ENCODE measurements at regions not wholly inside any gene's neighbourhood (a gene's known extent, or its start where the extent isn't known, plus 50 kb on each side); places are given as distances from the start of the nearest gene placed in this dataset.
"Not testable (repeated sequence)": the region's sequence is repeated elsewhere in the genome, so short reads cannot be mapped to it uniquely, and the experiment has no call there.

DNA sequence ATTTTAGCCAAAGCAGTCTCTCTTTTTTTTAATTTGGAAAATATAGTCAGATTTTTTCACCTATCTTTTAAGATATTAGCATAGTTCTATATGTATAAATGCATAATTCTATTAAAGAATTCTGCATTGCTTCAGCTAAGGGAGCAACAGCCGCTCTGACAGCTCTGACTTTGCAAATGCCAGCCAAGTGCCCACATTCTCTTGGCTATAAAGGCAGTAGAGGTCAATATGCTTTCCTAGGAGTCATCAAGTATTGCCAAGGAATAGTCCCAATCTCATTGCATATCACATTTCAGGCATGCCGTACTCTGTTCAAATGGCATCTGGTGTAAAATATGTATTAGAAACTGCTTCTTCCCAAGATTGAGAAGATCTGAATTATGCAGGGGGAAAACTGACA, 161.4 kb downstream of the RPLP1 start:
- H3K4me1 ChIP-seq = no peaks in the 10 kb centered on the region
- H3K27me3 ChIP-seq (ENCODE audit: low read depth) = no peaks in the 10 kb centered on the region
- H3K36me3 ChIP-seq = no peaks in the 10 kb centered on the region
- no peak overlapping the region for H3K27ac ChIP-seq
- DNase-seq = no peak
- H3K4me3 ChIP-seq = no peak overlapping the region
- H3K9me3 ChIP-seq = no peaks in the 10 kb centered on the region
- TF ChIP-seq, protein P1, sequence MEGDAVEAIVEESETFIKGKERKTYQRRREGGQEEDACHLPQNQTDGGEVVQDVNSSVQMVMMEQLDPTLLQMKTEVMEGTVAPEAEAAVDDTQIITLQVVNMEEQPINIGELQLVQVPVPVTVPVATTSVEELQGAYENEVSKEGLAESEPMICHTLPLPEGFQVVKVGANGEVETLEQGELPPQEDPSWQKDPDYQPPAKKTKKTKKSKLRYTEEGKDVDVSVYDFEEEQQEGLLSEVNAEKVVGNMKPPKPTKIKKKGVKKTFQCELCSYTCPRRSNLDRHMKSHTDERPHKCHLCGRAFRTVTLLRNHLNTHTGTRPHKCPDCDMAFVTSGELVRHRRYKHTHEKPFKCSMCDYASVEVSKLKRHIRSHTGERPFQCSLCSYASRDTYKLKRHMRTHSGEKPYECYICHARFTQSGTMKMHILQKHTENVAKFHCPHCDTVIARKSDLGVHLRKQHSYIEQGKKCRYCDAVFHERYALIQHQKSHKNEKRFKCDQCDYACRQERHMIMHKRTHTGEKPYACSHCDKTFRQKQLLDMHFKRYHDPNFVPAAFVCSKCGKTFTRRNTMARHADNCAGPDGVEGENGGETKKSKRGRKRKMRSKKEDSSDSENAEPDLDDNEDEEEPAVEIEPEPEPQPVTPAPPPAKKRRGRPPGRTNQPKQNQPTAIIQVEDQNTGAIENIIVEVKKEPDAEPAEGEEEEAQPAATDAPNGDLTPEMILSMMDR (IDR thresholded peaks at IDR 0.05) = no peak
- intact Hi-C loops (cut with DNase I) = no loop called here
- no peak for ATAC-seq

DNA sequence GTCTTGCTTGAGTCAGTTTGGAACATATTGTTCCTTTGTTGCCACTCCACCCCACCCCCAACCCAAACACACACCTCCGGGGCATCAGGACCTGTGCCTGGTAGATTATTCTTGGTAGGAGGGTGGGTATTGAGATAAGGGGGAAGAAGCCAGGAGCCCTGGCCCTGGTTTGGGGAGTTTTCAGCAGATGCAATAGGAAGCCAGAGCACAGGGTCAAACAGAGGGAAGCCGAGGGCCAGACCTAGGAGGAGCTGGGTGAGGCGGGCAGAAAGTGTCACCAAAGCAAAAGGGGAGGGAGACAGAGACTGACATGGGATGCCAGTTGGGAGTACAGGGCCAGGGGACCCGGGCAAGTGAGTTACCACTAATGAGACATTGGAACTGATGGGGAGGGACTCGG, 163.1 kb downstream of the RPLP1 start:
- Histone ChIP-seq H3K27ac (no peak overlapping the region), H3K4me1 (no peaks in the 10 kb centered on the region), H3K9me3 (no peaks in the 10 kb centered on the region), H3K4me3 (no peak overlapping the region), H3K36me3 (no peaks in the 10 kb centered on the region), H3K27me3 (ENCODE audit: low read depth) (no peaks in the 10 kb centered on the region)
- ATAC-seq (no peak), DNase-seq (no peak)
- intact Hi-C loops (cut with DNase I) = no loop called here
- TF ChIP-seq, protein P1 (IDR thresholded peaks at IDR 0.05) = no peak

DNA sequence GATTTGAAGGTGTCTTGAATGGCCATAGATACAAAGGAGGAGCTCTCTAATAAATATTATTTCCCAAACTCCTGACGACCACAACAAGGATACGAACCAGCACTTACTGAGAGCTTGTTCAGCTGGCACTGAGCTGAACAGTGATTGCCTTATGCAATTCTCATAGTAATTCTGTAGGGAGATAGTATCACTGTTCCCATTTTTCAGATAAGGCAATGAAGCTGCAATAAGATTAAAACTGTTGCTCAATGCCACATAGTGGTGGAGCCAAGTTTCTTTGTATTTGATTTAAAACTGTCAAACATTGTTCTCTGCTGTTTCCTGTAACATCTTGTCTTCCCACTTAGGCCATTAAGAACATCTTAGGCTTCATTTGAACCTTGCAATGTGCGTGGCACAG, 163.9 kb downstream of the RPLP1 start:
- no peak for DNase-seq
- no peaks in the 10 kb centered on the region for H3K27me3 ChIP-seq (ENCODE audit: low read depth)
- H3K36me3 ChIP-seq = no peaks in the 10 kb centered on the region
- no peak for ATAC-seq
- no peak overlapping the region for H3K27ac ChIP-seq
- H3K4me1 ChIP-seq = no peaks in the 10 kb centered on the region
- TF ChIP-seq, protein P1 (IDR thresholded peaks at IDR 0.05) = no peak
- intact Hi-C loops (cut with DNase I) = no loop called here
- no peak overlapping the region for H3K4me3 ChIP-seq
- no peaks in the 10 kb centered on the region for H3K9me3 ChIP-seq

DNA sequence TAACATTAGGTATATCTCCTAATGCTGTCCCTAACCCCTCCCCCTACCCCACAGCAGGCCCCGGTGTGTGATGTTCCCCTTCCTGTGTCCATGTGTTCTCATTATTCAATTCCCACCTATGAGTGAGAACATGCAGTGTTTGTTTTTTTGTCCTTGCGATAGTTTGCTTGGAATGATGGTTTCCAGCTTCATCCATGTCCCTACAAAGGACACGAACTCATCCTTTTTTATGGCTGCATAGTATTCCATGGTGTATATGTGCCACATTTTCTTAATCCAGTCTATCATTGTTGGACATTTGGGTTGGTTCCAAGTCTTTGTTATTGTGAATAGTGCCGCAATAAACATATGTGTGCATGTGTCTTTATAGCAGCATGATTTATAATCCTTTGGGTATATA, 164.5 kb downstream of the RPLP1 start:
- H3K4me3 ChIP-seq; DNase-seq; H3K36me3 ChIP-seq; H3K9me3 ChIP-seq; intact Hi-C loops (cut with DNase I); H3K27ac ChIP-seq; ATAC-seq; H3K27me3 ChIP-seq (ENCODE audit: low read depth); H3K4me1 ChIP-seq: not testable (repeated sequence)

DNA sequence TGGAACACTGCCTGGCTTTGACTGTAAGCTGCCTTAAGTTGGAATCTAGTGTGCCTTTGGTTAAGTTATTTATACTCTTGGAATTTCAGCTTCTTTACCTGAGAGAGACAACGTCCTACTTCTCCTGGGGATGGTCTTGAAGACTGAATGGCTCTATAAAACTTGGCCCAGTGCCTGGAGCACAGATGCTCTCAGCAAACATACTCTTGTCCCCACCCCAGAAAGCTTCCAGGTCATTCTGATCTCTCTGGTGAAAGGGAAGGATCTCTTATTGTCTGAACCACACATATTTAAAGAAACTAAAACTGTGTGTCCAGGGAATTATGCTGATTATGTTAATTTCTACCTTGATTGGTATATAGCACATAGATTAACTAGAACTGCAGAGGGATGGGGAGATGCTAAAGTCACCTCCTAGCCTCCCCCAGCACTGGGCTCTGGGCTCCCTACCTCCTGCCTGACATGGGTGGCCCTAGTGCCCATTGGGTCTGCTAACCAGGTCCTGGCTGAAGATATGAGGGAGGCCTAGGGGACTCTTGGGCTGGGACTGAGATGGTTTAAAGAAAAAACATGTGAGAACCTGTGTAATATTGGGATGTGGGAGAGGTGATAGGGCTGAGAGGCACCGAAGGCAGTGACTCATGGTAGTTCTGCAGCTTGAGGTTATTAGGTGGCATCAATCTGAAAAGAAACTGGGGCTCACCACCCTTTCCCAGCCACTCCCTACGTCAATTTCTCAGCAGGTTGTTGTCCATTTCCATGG, 171.0 kb downstream of the RPLP1 start:
- ATAC-seq (no peak), DNase-seq (no peak)
- Histone ChIP-seq H3K9me3 (no peaks in the 10 kb centered on the region), H3K4me3 (no peak overlapping the region), H3K36me3 (no peaks in the 10 kb centered on the region), H3K4me1 (peaks cover 5% of the 10 kb centered on the region), H3K27me3 (ENCODE audit: low read depth) (peaks cover 7% of the 10 kb centered on the region), H3K27ac (no peak overlapping the region)
- intact Hi-C loops (cut with DNase I) = no loop called here
- TF ChIP-seq, protein P1 (IDR thresholded peaks at IDR 0.05) = no peak

DNA sequence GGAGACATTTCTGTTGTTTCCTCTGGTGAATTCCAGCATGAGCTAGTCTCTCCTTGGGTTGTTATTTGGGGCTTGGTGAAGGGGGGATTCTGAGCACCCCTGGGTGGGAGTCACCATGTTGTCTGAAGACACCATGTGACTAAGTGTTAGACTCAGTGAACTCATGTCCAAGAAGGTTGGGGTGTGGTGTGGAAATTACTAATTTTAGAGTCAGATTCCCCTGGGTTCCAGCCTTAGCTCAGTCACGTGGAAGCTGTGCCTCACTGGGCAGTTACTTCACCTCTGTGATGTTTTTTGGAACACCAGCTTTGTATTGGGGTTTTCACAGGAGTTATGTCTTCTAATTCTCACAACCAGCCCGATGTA, 171.5 kb downstream of the RPLP1 start:
- TF ChIP-seq, protein P1 (IDR thresholded peaks at IDR 0.05) = no peak
- DNase-seq (no peak), ATAC-seq (no peak)
- H3K36me3 ChIP-seq = no peaks in the 10 kb centered on the region
- H3K27me3 ChIP-seq (ENCODE audit: low read depth) = peaks cover 7% of the 10 kb centered on the region
- peaks cover 5% of the 10 kb centered on the region for H3K4me1 ChIP-seq
- H3K9me3 ChIP-seq = no peaks in the 10 kb centered on the region
- intact Hi-C loops (cut with DNase I) = no loop called here
- H3K4me3 ChIP-seq = no peak overlapping the region
- H3K27ac ChIP-seq = no peak overlapping the region
